ENCODE measurements at regions not wholly inside any gene's neighbourhood (a gene's known extent, or its start where the extent isn't known, plus 50 kb on each side); places are given as distances from the start of the nearest gene placed in this dataset.

GRCh38 chr5:104130320-104130719 is 567.7 kb upstream of the NUDT12 start:
- Histone ChIP-seq H3K27me3 (ENCODE audit: insufficient read depth, low read length) (no peaks in the 10 kb centered on the region), H3K4me3 (ENCODE audit: low read depth, low read length) (no peak overlapping the region), H3K36me3 (ENCODE audit: insufficient read depth, low read length) (no peaks in the 10 kb centered on the region), H2AFZ (ENCODE audit: low read length, unreplicated experiment) (no peak overlapping the region), H3K4me1 (ENCODE audit: control insufficient read depth, insufficient read depth, low read length, unreplicated experiment) (no peaks in the 10 kb centered on the region), H3K27ac (ENCODE audit: low read depth, low read length) (no peak overlapping the region), H3K79me2 (ENCODE audit: control insufficient read depth, insufficient read depth, low read length, unreplicated experiment) (no peaks in the 10 kb centered on the region)

- Histone ChIP-seq H3K79me2 (ENCODE audit: control insufficient read depth, insufficient read depth, low read length, unreplicated experiment) (no peaks in the 10 kb centered on the region), H3K4me3 (ENCODE audit: low read depth, low read length) (no peak overlapping the region), H3K36me3 (ENCODE audit: insufficient read depth, low read length) (no peaks in the 10 kb centered on the region), H3K27ac (ENCODE audit: low read depth, low read length) (no peak overlapping the region), H2AFZ (ENCODE audit: low read length, unreplicated experiment) (no peak overlapping the region), H3K27me3 (ENCODE audit: insufficient read depth, low read length) (no peaks in the 10 kb centered on the region), H3K4me1 (ENCODE audit: control insufficient read depth, insufficient read depth, low read length, unreplicated experiment) (no peaks in the 10 kb centered on the region)
These were observed 565.8 kb upstream of the NUDT12 start for GRCh38 chr5:104128348-104128747.

- Histone ChIP-seq H3K27ac (ENCODE audit: low read depth, low read length) (no peak overlapping the region), H3K4me1 (ENCODE audit: control insufficient read depth, insufficient read depth, low read length, unreplicated experiment) (no peaks in the 10 kb centered on the region), H3K4me3 (ENCODE audit: low read depth, low read length) (no peak overlapping the region), H2AFZ (ENCODE audit: low read length, unreplicated experiment) (no peak overlapping the region), H3K79me2 (ENCODE audit: control insufficient read depth, insufficient read depth, low read length, unreplicated experiment) (no peaks in the 10 kb centered on the region), H3K36me3 (ENCODE audit: insufficient read depth, low read length) (no peaks in the 10 kb centered on the region), H3K27me3 (ENCODE audit: insufficient read depth, low read length) (no peaks in the 10 kb centered on the region)
These were observed 564.4 kb upstream of the NUDT12 start for GRCh38 chr5:104126980-104127379.

- H3K4me3 ChIP-seq (ENCODE audit: low read depth, low read length) = no peak overlapping the region
- no peaks in the 10 kb centered on the region for H3K36me3 ChIP-seq (ENCODE audit: insufficient read depth, low read length)
- no peak overlapping the region for H3K27ac ChIP-seq (ENCODE audit: low read depth, low read length)
These were observed 556.9 kb upstream of the NUDT12 start for GRCh38 chr5:104119529-104119928.

GRCh38 chr5:104111632-104112031 is 549.0 kb upstream of the NUDT12 start:
- H3K36me3 ChIP-seq (ENCODE audit: insufficient read depth, low read length) = no peaks in the 10 kb centered on the region
- no peaks in the 10 kb centered on the region for H3K4me1 ChIP-seq (ENCODE audit: control insufficient read depth, insufficient read depth, low read length, unreplicated experiment)
- H2AFZ ChIP-seq (ENCODE audit: low read length, unreplicated experiment) = no peak overlapping the region
- no peaks in the 10 kb centered on the region for H3K27me3 ChIP-seq (ENCODE audit: insufficient read depth, low read length)
- no peak overlapping the region for H3K4me3 ChIP-seq (ENCODE audit: low read depth, low read length)
- H3K79me2 ChIP-seq (ENCODE audit: control insufficient read depth, insufficient read depth, low read length, unreplicated experiment) = no peaks in the 10 kb centered on the region
- H3K27ac ChIP-seq (ENCODE audit: low read depth, low read length) = no peak overlapping the region

More at GRCh38 chr5:104119529-104119928, 556.9 kb upstream of the NUDT12 start:
- H3K79me2 ChIP-seq (ENCODE audit: control insufficient read depth, insufficient read depth, low read length, unreplicated experiment) = no peaks in the 10 kb centered on the region
- H3K27me3 ChIP-seq (ENCODE audit: insufficient read depth, low read length) = no peaks in the 10 kb centered on the region
- no peak overlapping the region for H2AFZ ChIP-seq (ENCODE audit: low read length, unreplicated experiment)
- H3K4me1 ChIP-seq (ENCODE audit: control insufficient read depth, insufficient read depth, low read length, unreplicated experiment) = no peaks in the 10 kb centered on the region

- no peaks in the 10 kb centered on the region for H3K4me1 ChIP-seq (ENCODE audit: control insufficient read depth, insufficient read depth, low read length, unreplicated experiment)
- H3K79me2 ChIP-seq (ENCODE audit: control insufficient read depth, insufficient read depth, low read length, unreplicated experiment) = no peaks in the 10 kb centered on the region
- H3K27me3 ChIP-seq (ENCODE audit: insufficient read depth, low read length) = no peaks in the 10 kb centered on the region
- no peak overlapping the region for H3K4me3 ChIP-seq (ENCODE audit: low read depth, low read length)
- H2AFZ ChIP-seq (ENCODE audit: low read length, unreplicated experiment) = no peak overlapping the region
- H3K27ac ChIP-seq (ENCODE audit: low read depth, low read length) = no peak overlapping the region
- H3K36me3 ChIP-seq (ENCODE audit: insufficient read depth, low read length) = no peaks in the 10 kb centered on the region
These were observed 533.9 kb upstream of the NUDT12 start for GRCh38 chr5:104096451-104096850.

- Histone ChIP-seq H3K4me1 (ENCODE audit: control insufficient read depth, insufficient read depth, low read length, unreplicated experiment) (no peaks in the 10 kb centered on the region), H3K4me3 (ENCODE audit: low read depth, low read length) (no peak overlapping the region), H2AFZ (ENCODE audit: low read length, unreplicated experiment) (no peak overlapping the region), H3K36me3 (ENCODE audit: insufficient read depth, low read length) (no peaks in the 10 kb centered on the region), H3K27ac (ENCODE audit: low read depth, low read length) (no peak overlapping the region), H3K27me3 (ENCODE audit: insufficient read depth, low read length) (no peaks in the 10 kb centered on the region), H3K79me2 (ENCODE audit: control insufficient read depth, insufficient read depth, low read length, unreplicated experiment) (no peaks in the 10 kb centered on the region)
These were observed 532.9 kb upstream of the NUDT12 start for GRCh38 chr5:104095527-104095926.

GRCh38 chr5:104088876-104089778 is 526.5 kb upstream of the NUDT12 start:
- H2AFZ ChIP-seq (ENCODE audit: low read length, unreplicated experiment) = peak overlapping the region; percentile 22
- H3K27me3 ChIP-seq (ENCODE audit: insufficient read depth, low read length) = no peaks in the 10 kb centered on the region
- H3K79me2 ChIP-seq (ENCODE audit: control insufficient read depth, insufficient read depth, low read length, unreplicated experiment) = no peaks in the 10 kb centered on the region
- no peaks in the 10 kb centered on the region for H3K4me1 ChIP-seq (ENCODE audit: control insufficient read depth, insufficient read depth, low read length, unreplicated experiment)
- H3K36me3 ChIP-seq (ENCODE audit: insufficient read depth, low read length) = no peaks in the 10 kb centered on the region
- no peak overlapping the region for H3K4me3 ChIP-seq (ENCODE audit: low read depth, low read length)
- H3K27ac ChIP-seq (ENCODE audit: low read depth, low read length) = no peak overlapping the region

- Histone ChIP-seq H2AFZ (ENCODE audit: low read length, unreplicated experiment) (no peak overlapping the region), H3K27me3 (ENCODE audit: insufficient read depth, low read length) (no peaks in the 10 kb centered on the region), H3K4me1 (ENCODE audit: control insufficient read depth, insufficient read depth, low read length, unreplicated experiment) (no peaks in the 10 kb centered on the region), H3K27ac (ENCODE audit: low read depth, low read length) (no peak overlapping the region), H3K79me2 (ENCODE audit: control insufficient read depth, insufficient read depth, low read length, unreplicated experiment) (no peaks in the 10 kb centered on the region), H3K4me3 (ENCODE audit: low read depth, low read length) (no peak overlapping the region), H3K36me3 (ENCODE audit: insufficient read depth, low read length) (no peaks in the 10 kb centered on the region)
These were observed 522.3 kb upstream of the NUDT12 start for GRCh38 chr5:104084896-104085295.

- Histone ChIP-seq H3K4me1 (ENCODE audit: control insufficient read depth, insufficient read depth, low read length, unreplicated experiment) (no peaks in the 10 kb centered on the region), H3K79me2 (ENCODE audit: control insufficient read depth, insufficient read depth, low read length, unreplicated experiment) (no peaks in the 10 kb centered on the region), H3K36me3 (ENCODE audit: insufficient read depth, low read length) (no peaks in the 10 kb centered on the region)
These were observed 520.2 kb upstream of the NUDT12 start for GRCh38 chr5:104082754-104083153.

GRCh38 chr5:104081232-104081631 is 518.6 kb upstream of the NUDT12 start:
- Histone ChIP-seq H3K27ac (ENCODE audit: low read depth, low read length) (no peak overlapping the region), H2AFZ (ENCODE audit: low read length, unreplicated experiment) (no peak overlapping the region), H3K36me3 (ENCODE audit: insufficient read depth, low read length) (no peaks in the 10 kb centered on the region), H3K27me3 (ENCODE audit: insufficient read depth, low read length) (no peaks in the 10 kb centered on the region), H3K4me1 (ENCODE audit: control insufficient read depth, insufficient read depth, low read length, unreplicated experiment) (no peaks in the 10 kb centered on the region), H3K4me3 (ENCODE audit: low read depth, low read length) (no peak overlapping the region), H3K79me2 (ENCODE audit: control insufficient read depth, insufficient read depth, low read length, unreplicated experiment) (no peaks in the 10 kb centered on the region)

More at GRCh38 chr5:104082754-104083153, 520.2 kb upstream of the NUDT12 start:
- H3K27me3 ChIP-seq (ENCODE audit: insufficient read depth, low read length) = no peaks in the 10 kb centered on the region
- H3K4me3 ChIP-seq (ENCODE audit: low read depth, low read length) = no peak overlapping the region
- H2AFZ ChIP-seq (ENCODE audit: low read length, unreplicated experiment) = no peak overlapping the region
- H3K27ac ChIP-seq (ENCODE audit: low read depth, low read length) = no peak overlapping the region

All from ACC112 (cell line).